ENCODE measurements at regions not wholly inside any gene's neighbourhood (a gene's known extent, or its start where the extent isn't known, plus 50 kb on each side); places are given as distances from the start of the nearest gene placed in this dataset.
"Not testable (repeated sequence)": the region's sequence is repeated elsewhere in the genome, so short reads cannot be mapped to it uniquely, and the experiment has no call there.

- no peak for DNase-seq (ENCODE audit: low read depth in 4 of 4, low spot score in 3 of 4)
These were observed 406.9 kb upstream of the PRKCQ start for GRCh38 chr10:6986927-6987326.

- DNase-seq (ENCODE audit: low read depth in 4 of 4, low spot score in 3 of 4) = no peak
These were observed 405.6 kb upstream of the PRKCQ start for GRCh38 chr10:6985644-6986043.

- DNase-seq (ENCODE audit: low read depth in 4 of 4, low spot score in 3 of 4) = no peak
These were observed 404.9 kb upstream of the PRKCQ start for GRCh38 chr10:6984971-6985370.

- not testable (repeated sequence) for DNase-seq (ENCODE audit: low read depth in 4 of 4, low spot score in 3 of 4)
These were observed 403.9 kb upstream of the PRKCQ start for GRCh38 chr10:6984016-6984415.

- no peak for DNase-seq (ENCODE audit: low read depth in 4 of 4, low spot score in 3 of 4)
These were observed 400.3 kb upstream of the PRKCQ start for GRCh38 chr10:6980353-6980752.

GRCh38 chr10:6979371-6979770 is 399.3 kb upstream of the PRKCQ start:
- DNase-seq (ENCODE audit: low read depth in 4 of 4, low spot score in 3 of 4) = no peak

GRCh38 chr10:6978187-6978627 is 398.1 kb upstream of the PRKCQ start:
- DNase-seq (ENCODE audit: low read depth in 4 of 4, low spot score in 3 of 4) = no peak

- DNase-seq (ENCODE audit: low read depth in 4 of 4, low spot score in 3 of 4) = no peak
These were observed 397.5 kb upstream of the PRKCQ start for GRCh38 chr10:6977398-6978186.

GRCh38 chr10:6973899-6974298 is 393.8 kb upstream of the PRKCQ start:
- no peak for DNase-seq (ENCODE audit: low read depth in 4 of 4, low spot score in 3 of 4)

GRCh38 chr10:6972226-6972625 is 392.1 kb upstream of the PRKCQ start:
- DNase-seq (ENCODE audit: low read depth in 4 of 4, low spot score in 3 of 4) = no peak

GRCh38 chr10:6969659-6970058 is 389.6 kb upstream of the PRKCQ start:
- no peak for DNase-seq (ENCODE audit: low read depth in 4 of 4, low spot score in 3 of 4)

GRCh38 chr10:6964543-6964942 is 384.5 kb upstream of the PRKCQ start:
- no peak for DNase-seq (ENCODE audit: low read depth in 4 of 4, low spot score in 3 of 4)

- no peak for DNase-seq (ENCODE audit: low read depth in 4 of 4, low spot score in 3 of 4)
These were observed 382.5 kb upstream of the PRKCQ start for GRCh38 chr10:6962576-6962975.

- no peak for DNase-seq (ENCODE audit: low read depth in 4 of 4, low spot score in 3 of 4)
These were observed 378.6 kb upstream of the PRKCQ start for GRCh38 chr10:6958711-6959110.

GRCh38 chr10:6958254-6958653 is 378.2 kb upstream of the PRKCQ start:
- no peak for DNase-seq (ENCODE audit: low read depth in 4 of 4, low spot score in 3 of 4)

GRCh38 chr10:6957851-6958250 is 377.8 kb upstream of the PRKCQ start:
- DNase-seq (ENCODE audit: low read depth in 4 of 4, low spot score in 3 of 4) = no peak

- no peak for DNase-seq (ENCODE audit: low read depth in 4 of 4, low spot score in 3 of 4)
These were observed 376.5 kb upstream of the PRKCQ start for GRCh38 chr10:6956562-6956961.

GRCh38 chr10:6953271-6953801 is 373.3 kb upstream of the PRKCQ start:
- no peak for DNase-seq (ENCODE audit: low read depth in 4 of 4, low spot score in 3 of 4)

- no peak for DNase-seq (ENCODE audit: low read depth in 4 of 4, low spot score in 3 of 4)
These were observed 371.7 kb upstream of the PRKCQ start for GRCh38 chr10:6951732-6952131.

GRCh38 chr10:6950133-6950532 is 370.1 kb upstream of the PRKCQ start:
- DNase-seq (ENCODE audit: low read depth in 4 of 4, low spot score in 3 of 4) = no peak

GRCh38 chr10:6944436-6944835 is 364.4 kb upstream of the PRKCQ start:
- DNase-seq (ENCODE audit: low read depth in 4 of 4, low spot score in 3 of 4) = no peak

- no peak for DNase-seq (ENCODE audit: low read depth in 4 of 4, low spot score in 3 of 4)
These were observed 358.3 kb upstream of the PRKCQ start for GRCh38 chr10:6938384-6938783.

GRCh38 chr10:6936931-6937330 is 356.9 kb upstream of the PRKCQ start:
- DNase-seq (ENCODE audit: low read depth in 4 of 4, low spot score in 3 of 4) = no peak

All from left renal pelvis (tissue), 4 donors.